Panc1 (cell line): ENCODE measurements at regions not wholly inside any gene's neighbourhood (a gene's known extent, or its start where the extent isn't known, plus 50 kb on each side); places are given as distances from the start of the nearest gene placed in this dataset.

Source experiments
- ATAC-seq: fragments of 200-7000 bp; cut with Tn5 transposase; 2 replicates; pipeline ENCODE4 v1.9.1; 2020; ENCODE audit warnings: mild to moderate bottlenecking, moderate library complexity
- BruUV-seq: library from RNA; stranded (reverse); fragments of 400-500 nt; replicated peaks from 2 replicates; lab custom pipeline; 2021; lab: Mats Ljungman, UMichigan
- CTCF ChIA-PET: fragments of 300-600 bp; sonication (Branson Sonifier 250); formaldehyde crosslinking; loops from one replicate; lab custom pipeline; 2022; ENCODE audit warnings: antibody characterized with exemption; lab: Charles Lee
- POLR2A ChIA-PET: fragments of 300-600 bp; sonication (Branson Sonifier 250); formaldehyde crosslinking; loops from one replicate; lab custom pipeline; 2022; ENCODE audit warnings: antibody characterized with exemption; lab: Charles Lee
- DNase-seq: peaks from one replicate; pipeline ENCODE4 v3.0.0-alpha.2; 2010; ENCODE audit warnings: low read depth, low spot score
- H3K27ac ChIP-seq: 2 replicates; pipeline ENCODE4 v1.5.1; 2011; ENCODE audit warnings: mild to moderate bottlenecking, low read length, inconsistent platforms
- H3K27me3 ChIP-seq: fragments of 200-500 bp; sonication (Bioruptor generic); 2 replicates; pipeline ENCODE4 v1.6.0; 2014; ENCODE audit warnings: low read length, inconsistent platforms; ENCODE audit not compliant: control insufficient read depth, insufficient read depth
- H3K36me3 ChIP-seq: fragments of 200-500 bp; sonication (Bioruptor generic); 2 replicates; pipeline ENCODE4 v1.5.1; 2014; ENCODE audit warnings: inconsistent platforms, mild to moderate bottlenecking, low read length, moderate library complexity; ENCODE audit not compliant: control insufficient read depth, insufficient read depth
- H3K4me1 ChIP-seq: 2 replicates; pipeline ENCODE4 v1.5.1; 2011; ENCODE audit warnings: inconsistent platforms, mild to moderate bottlenecking, low read length, moderate library complexity; ENCODE audit not compliant: control insufficient read depth, insufficient read depth
- H3K4me3 ChIP-seq, 2 experiments: 2 replicates each; pipeline ENCODE4 v1.5.1; 2011 to 2012; ENCODE audit warnings: low read depth in 2 of 2, low read length in 2 of 2, mild to moderate bottlenecking in 2 of 2, inconsistent platforms in 1 of 2, moderate library complexity in 1 of 2
- H3K9me3 ChIP-seq: fragments of 200-500 bp; sonication (Bioruptor generic); 2 replicates; pipeline ENCODE4 v1.5.1; 2014; ENCODE audit warnings: low read depth, mild to moderate bottlenecking, inconsistent platforms, low read length, moderate library complexity; ENCODE audit not compliant: control insufficient read depth, insufficient read depth
- CTCF ChIP-seq: fragments of 450-650 bp; IDR thresholded peaks from 2 replicates; pipeline ENCODE4 v1.5.1; 2017; ENCODE audit warnings: mild to moderate bottlenecking
- POLR2AphosphoS5 ChIP-seq: IDR thresholded peaks from 2 replicates; pipeline ENCODE4 v1.6.1; 2012; ENCODE audit warnings: mild to moderate bottlenecking, low read depth, low read length, moderate library complexity
- SIN3A ChIP-seq: IDR thresholded peaks from 2 replicates; pipeline ENCODE4 v1.6.1; 2012; ENCODE audit warnings: low read depth, mild to moderate bottlenecking, low read length, moderate library complexity, borderline replicate concordance; ENCODE audit not compliant: insufficient read depth
- TCF7L2 ChIP-seq: IDR thresholded peaks from 2 replicates; pipeline ENCODE4 v1.6.1; 2011; ENCODE audit warnings: mild to moderate bottlenecking, low read depth, low read length, inconsistent platforms
- in situ Hi-C: cut with HindIII; loops from 2 replicates; pipeline ENCODE4 v1.10.0; 2016; ENCODE audit warnings: low sequenced_read_pairs, low pct_unique_long_range_greater_than_20kb
- intact Hi-C: fragments of 100-400 bp; cut with micrococcal nuclease; formaldehyde crosslinking; loops from one replicate; pipeline ENCODE4 v1.10.0; 2022; ENCODE audit not compliant: unreplicated experiment
- TF ChIP-seq, protein P1 (sequence below), 2 experiments: IDR thresholded peaks; 2 replicates each; pipeline ENCODE4 v1.6.1; 2011 to 2012; ENCODE audit warnings: low read depth in 2 of 2, control low read depth in 1 of 2, low read length in 1 of 2, mild to moderate bottlenecking in 1 of 2, moderate library complexity in 1 of 2; ENCODE audit not compliant: insufficient read depth in 1 of 2

GRCh38 chr13:59279028-59279427, 884.7 kb downstream of the DIAPH3 start:
- in situ Hi-C loops: no loop called here
- Histone ChIP-seq H3K9me3 (no peaks in the 10 kb centered on the region), H3K4me3 (no peak overlapping the region), H3K27ac (no peak overlapping the region), H3K4me1 (no peaks in the 10 kb centered on the region), H3K36me3 (no peaks in the 10 kb centered on the region), H3K27me3 (no peaks in the 10 kb centered on the region)
- intact Hi-C loops: no loop called here
- CTCF ChIA-PET: no interaction called here
- ATAC-seq: no peak
- POLR2A ChIA-PET: no interaction called here
- BruUV-seq: no TSS peak
- no peak for DNase-seq
- TF ChIP-seq, protein P1, sequence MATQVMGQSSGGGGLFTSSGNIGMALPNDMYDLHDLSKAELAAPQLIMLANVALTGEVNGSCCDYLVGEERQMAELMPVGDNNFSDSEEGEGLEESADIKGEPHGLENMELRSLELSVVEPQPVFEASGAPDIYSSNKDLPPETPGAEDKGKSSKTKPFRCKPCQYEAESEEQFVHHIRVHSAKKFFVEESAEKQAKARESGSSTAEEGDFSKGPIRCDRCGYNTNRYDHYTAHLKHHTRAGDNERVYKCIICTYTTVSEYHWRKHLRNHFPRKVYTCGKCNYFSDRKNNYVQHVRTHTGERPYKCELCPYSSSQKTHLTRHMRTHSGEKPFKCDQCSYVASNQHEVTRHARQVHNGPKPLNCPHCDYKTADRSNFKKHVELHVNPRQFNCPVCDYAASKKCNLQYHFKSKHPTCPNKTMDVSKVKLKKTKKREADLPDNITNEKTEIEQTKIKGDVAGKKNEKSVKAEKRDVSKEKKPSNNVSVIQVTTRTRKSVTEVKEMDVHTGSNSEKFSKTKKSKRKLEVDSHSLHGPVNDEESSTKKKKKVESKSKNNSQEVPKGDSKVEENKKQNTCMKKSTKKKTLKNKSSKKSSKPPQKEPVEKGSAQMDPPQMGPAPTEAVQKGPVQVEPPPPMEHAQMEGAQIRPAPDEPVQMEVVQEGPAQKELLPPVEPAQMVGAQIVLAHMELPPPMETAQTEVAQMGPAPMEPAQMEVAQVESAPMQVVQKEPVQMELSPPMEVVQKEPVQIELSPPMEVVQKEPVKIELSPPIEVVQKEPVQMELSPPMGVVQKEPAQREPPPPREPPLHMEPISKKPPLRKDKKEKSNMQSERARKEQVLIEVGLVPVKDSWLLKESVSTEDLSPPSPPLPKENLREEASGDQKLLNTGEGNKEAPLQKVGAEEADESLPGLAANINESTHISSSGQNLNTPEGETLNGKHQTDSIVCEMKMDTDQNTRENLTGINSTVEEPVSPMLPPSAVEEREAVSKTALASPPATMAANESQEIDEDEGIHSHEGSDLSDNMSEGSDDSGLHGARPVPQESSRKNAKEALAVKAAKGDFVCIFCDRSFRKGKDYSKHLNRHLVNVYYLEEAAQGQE (IDR thresholded peaks at IDR 0.05; ENCODE audit: insufficient read depth in 1 of 2, low read depth in 2 of 2, low read length in 1 of 2): no peak
- TF ChIP-seq SIN3A (no peak), POLR2AphosphoS5 (no peak), CTCF (no peak), TCF7L2 (no peak)

GRCh38 chr13:59279576-59279975, 884.2 kb downstream of the DIAPH3 start:
- ChIA-PET POLR2A (no interaction called here), CTCF (no interaction called here)
- no peak overlapping the region for H3K27ac ChIP-seq
- ATAC-seq: no peak
- DNase-seq: no peak
- in situ Hi-C loops: no loop called here
- no peaks in the 10 kb centered on the region for H3K4me1 ChIP-seq
- TF ChIP-seq SIN3A (no peak), CTCF (no peak), TCF7L2 (no peak), POLR2AphosphoS5 (no peak)
- TF ChIP-seq, protein P1 (IDR thresholded peaks at IDR 0.05; ENCODE audit: insufficient read depth in 1 of 2, low read depth in 2 of 2, low read length in 1 of 2): no peak
- H3K9me3 ChIP-seq: no peaks in the 10 kb centered on the region
- H3K4me3 ChIP-seq: no peak overlapping the region
- no TSS peak for BruUV-seq
- H3K36me3 ChIP-seq: no peaks in the 10 kb centered on the region
- intact Hi-C loops: no loop called here
- H3K27me3 ChIP-seq: no peaks in the 10 kb centered on the region
